ENCODE measurements at regions not wholly inside any gene's neighbourhood (a gene's known extent, or its start where the extent isn't known, plus 50 kb on each side); places are given as distances from the start of the nearest gene placed in this dataset.

DNA sequence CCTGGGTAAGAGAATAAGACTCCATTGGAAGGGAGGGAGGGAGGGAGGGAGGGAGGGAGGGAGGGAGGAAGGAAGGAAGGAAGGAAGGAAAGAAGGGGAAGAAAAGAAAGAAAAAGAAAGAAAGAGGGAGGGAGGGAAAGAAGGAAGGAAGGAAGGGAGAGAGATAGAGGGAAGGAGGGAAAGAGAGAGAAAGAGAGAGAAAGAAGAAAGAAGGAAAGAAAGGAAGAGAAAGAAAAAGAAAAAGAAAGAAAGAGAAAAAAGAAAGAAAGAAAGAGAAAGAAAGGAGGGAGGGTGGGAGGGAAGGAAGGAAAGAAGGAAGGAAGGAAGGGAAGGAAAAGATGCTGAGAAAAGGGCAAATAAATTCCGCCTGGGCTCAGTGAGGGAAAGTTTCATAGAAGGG is 74.7 kb upstream of the IFNAR2 start:
- TF ChIP-seq EZH2phosphoT487 (IDR thresholded peaks at IDR 0.05; ENCODE audit: insufficient read depth, low read depth) (no peak), EZH2 (IDR thresholded peaks at IDR 0.05; ENCODE audit: insufficient read depth, poor library complexity, severe bottlenecking) (no peak)
- Histone ChIP-seq H3F3A (ENCODE audit: insufficient read depth) (no peaks in the 10 kb centered on the region), H3K9me2 (ENCODE audit: insufficient read depth) (no peaks in the 10 kb centered on the region), H2AFZ (no peak overlapping the region), H3K4me2 (ENCODE audit: unreplicated experiment) (no peak overlapping the region), H3K27ac (no peak overlapping the region), H3K36me3 (ENCODE audit: low read depth) (no peaks in the 10 kb centered on the region), H3K9me3 (ENCODE audit: low read depth) (no peaks in the 10 kb centered on the region), H4K20me1 (ENCODE audit: insufficient read depth) (no peaks in the 10 kb centered on the region), H3K4me1 (ENCODE audit: insufficient read depth) (no peaks in the 10 kb centered on the region), H3K4me3 (no peak overlapping the region), H3K79me2 (ENCODE audit: insufficient read depth) (no peaks in the 10 kb centered on the region), H3K27me3 (replicated peaks; ENCODE audit: insufficient read depth) (peaks cover 29% of the 10 kb centered on the region), H3K9ac (no peak overlapping the region)
- WGBS, 2 experiments (ENCODE audit: low coverage in 1 of 2, low lambda C conversion rate in 2 of 2, missing lambda C conversion rate in 2 of 2): 33% methylated on average over 1 of the region's 1 CpG; no CpG with 5 or more reads in 1 of the 2 experiments
- in situ Hi-C loops (cut with MboI): no loop called here
- no peak for DNase-seq

DNA sequence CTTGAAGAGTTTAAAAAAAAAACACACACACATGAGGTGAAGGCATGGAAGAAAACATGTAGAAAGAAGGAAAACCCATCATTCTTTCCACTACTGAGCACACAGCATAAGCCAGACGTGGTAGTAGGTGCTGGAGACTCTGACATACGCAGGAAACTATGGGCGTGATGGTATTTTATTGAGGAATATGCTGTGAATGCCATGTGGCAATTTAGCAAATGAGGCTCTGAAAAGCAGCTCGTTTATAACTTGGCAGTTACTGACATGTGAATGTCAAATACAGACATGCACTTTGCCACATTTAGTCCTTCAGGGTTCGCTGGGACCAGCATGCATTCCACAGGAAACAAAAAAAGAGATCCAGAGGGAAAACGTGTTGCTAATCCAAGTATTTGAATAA is 74.3 kb upstream of the IFNAR2 start:
- H3K4me2 ChIP-seq (ENCODE audit: unreplicated experiment): no peak overlapping the region
- H3K4me3 ChIP-seq: no peak overlapping the region
- peaks cover 29% of the 10 kb centered on the region for H3K27me3 ChIP-seq (replicated peaks; ENCODE audit: insufficient read depth)
- no peaks in the 10 kb centered on the region for H3K4me1 ChIP-seq (ENCODE audit: insufficient read depth)
- 17 to 25% methylated on average over 6 of the region's 6 CpGs for WGBS, 2 experiments (ENCODE audit: low coverage in 1 of 2, low lambda C conversion rate in 2 of 2, missing lambda C conversion rate in 2 of 2)
- no peak overlapping the region for H3K27ac ChIP-seq
- in situ Hi-C loops (cut with MboI): no loop called here
- no peak overlapping the region for H2AFZ ChIP-seq
- no peaks in the 10 kb centered on the region for H3K9me3 ChIP-seq (ENCODE audit: low read depth)
- no peaks in the 10 kb centered on the region for H3K79me2 ChIP-seq (ENCODE audit: insufficient read depth)
- no peaks in the 10 kb centered on the region for H3K9me2 ChIP-seq (ENCODE audit: insufficient read depth)
- H4K20me1 ChIP-seq (ENCODE audit: insufficient read depth): no peaks in the 10 kb centered on the region
- TF ChIP-seq EZH2 (IDR thresholded peaks at IDR 0.05; ENCODE audit: insufficient read depth, poor library complexity, severe bottlenecking) (no peak), EZH2phosphoT487 (IDR thresholded peaks at IDR 0.05; ENCODE audit: insufficient read depth, low read depth) (no peak)
- no peaks in the 10 kb centered on the region for H3K36me3 ChIP-seq (ENCODE audit: low read depth)
- no peaks in the 10 kb centered on the region for H3F3A ChIP-seq (ENCODE audit: insufficient read depth)
- DNase-seq: no peak
- H3K9ac ChIP-seq: no peak overlapping the region

DNA sequence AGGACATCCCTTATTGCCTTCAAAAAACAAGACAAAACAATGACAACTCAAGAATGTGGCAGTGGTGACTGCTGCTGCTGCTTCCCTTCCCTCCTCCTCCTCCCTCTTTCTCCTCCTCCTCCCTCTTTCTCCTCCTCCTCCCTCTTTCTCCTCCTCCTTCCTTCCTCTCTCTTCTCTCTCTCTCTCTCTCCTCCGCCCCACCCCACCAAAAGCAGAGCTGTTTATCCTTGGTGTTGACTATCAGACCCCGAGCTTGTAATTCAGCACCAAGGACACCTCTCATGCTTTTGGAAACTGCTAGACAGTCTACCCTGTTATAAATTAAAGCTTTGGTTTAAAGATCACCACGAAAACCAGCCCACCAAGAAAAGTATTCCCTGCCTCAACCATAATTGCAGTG is 72.4 kb upstream of the IFNAR2 start:
- no peak overlapping the region for H3K4me2 ChIP-seq (ENCODE audit: unreplicated experiment)
- WGBS, 2 experiments (ENCODE audit: low coverage in 1 of 2, low lambda C conversion rate in 2 of 2, missing lambda C conversion rate in 2 of 2): 1 to 3% methylated on average over 3 of the region's 3 CpGs
- no peaks in the 10 kb centered on the region for H3K9me3 ChIP-seq (ENCODE audit: low read depth)
- H4K20me1 ChIP-seq (ENCODE audit: insufficient read depth): no peaks in the 10 kb centered on the region
- H3K4me3 ChIP-seq: no peak overlapping the region
- DNase-seq: peak; percentile 23
- no peaks in the 10 kb centered on the region for H3K9me2 ChIP-seq (ENCODE audit: insufficient read depth)
- no peak overlapping the region for H2AFZ ChIP-seq
- no peaks in the 10 kb centered on the region for H3F3A ChIP-seq (ENCODE audit: insufficient read depth)
- no peaks in the 10 kb centered on the region for H3K79me2 ChIP-seq (ENCODE audit: insufficient read depth)
- TF ChIP-seq EZH2phosphoT487 (IDR thresholded peaks at IDR 0.05; ENCODE audit: insufficient read depth, low read depth) (no peak), EZH2 (IDR thresholded peaks at IDR 0.05; ENCODE audit: insufficient read depth, poor library complexity, severe bottlenecking) (no peak)
- peaks cover 28% of the 10 kb centered on the region for H3K27me3 ChIP-seq (replicated peaks; ENCODE audit: insufficient read depth)
- H3K27ac ChIP-seq: no peak overlapping the region
- no peaks in the 10 kb centered on the region for H3K4me1 ChIP-seq (ENCODE audit: insufficient read depth)
- no peaks in the 10 kb centered on the region for H3K36me3 ChIP-seq (ENCODE audit: low read depth)
- H3K9ac ChIP-seq: no peak overlapping the region
- in situ Hi-C loops (cut with MboI): no loop called here

DNA sequence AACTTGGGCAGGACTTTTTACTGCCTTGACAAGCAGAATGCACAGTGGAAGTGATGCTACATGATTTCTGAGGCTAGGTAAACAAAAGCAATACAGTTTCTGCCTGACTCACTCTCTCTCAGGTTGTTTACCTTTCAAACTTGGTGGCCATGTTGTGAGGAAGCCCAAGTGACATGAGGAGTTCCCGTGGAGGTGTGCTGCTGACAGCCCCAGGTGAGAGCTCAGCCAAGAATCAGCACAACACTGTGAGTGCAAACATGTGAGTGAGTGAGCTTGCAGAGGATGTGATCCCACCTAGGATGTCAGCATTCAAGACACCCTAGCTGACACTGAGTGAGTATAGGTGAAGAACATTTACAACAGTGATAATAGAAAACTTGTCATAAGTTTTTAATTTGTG is 71.1 kb upstream of the IFNAR2 start:
- in situ Hi-C loops (cut with MboI): no loop called here
- Histone ChIP-seq H3K4me2 (ENCODE audit: unreplicated experiment) (no peak overlapping the region), H3K9ac (no peak overlapping the region), H3K9me2 (ENCODE audit: insufficient read depth) (no peaks in the 10 kb centered on the region), H3K9me3 (ENCODE audit: low read depth) (no peaks in the 10 kb centered on the region), H3K4me3 (no peak overlapping the region), H2AFZ (no peak overlapping the region), H3K27ac (no peak overlapping the region), H3K27me3 (replicated peaks; ENCODE audit: insufficient read depth) (peaks cover 29% of the 10 kb centered on the region), H4K20me1 (ENCODE audit: insufficient read depth) (no peaks in the 10 kb centered on the region), H3K79me2 (ENCODE audit: insufficient read depth) (no peaks in the 10 kb centered on the region), H3K4me1 (ENCODE audit: insufficient read depth) (no peaks in the 10 kb centered on the region), H3K36me3 (ENCODE audit: low read depth) (no peaks in the 10 kb centered on the region), H3F3A (ENCODE audit: insufficient read depth) (no peaks in the 10 kb centered on the region)
- WGBS, 2 experiments (ENCODE audit: low coverage in 1 of 2, low lambda C conversion rate in 2 of 2, missing lambda C conversion rate in 2 of 2): 28 to 30% methylated on average over 1 of the region's 1 CpG
- DNase-seq: no peak
- no peak for TF ChIP-seq EZH2 (IDR thresholded peaks at IDR 0.05; ENCODE audit: insufficient read depth, poor library complexity, severe bottlenecking)
- TF ChIP-seq EZH2phosphoT487 (IDR thresholded peaks at IDR 0.05; ENCODE audit: insufficient read depth, low read depth): no peak

DNA sequence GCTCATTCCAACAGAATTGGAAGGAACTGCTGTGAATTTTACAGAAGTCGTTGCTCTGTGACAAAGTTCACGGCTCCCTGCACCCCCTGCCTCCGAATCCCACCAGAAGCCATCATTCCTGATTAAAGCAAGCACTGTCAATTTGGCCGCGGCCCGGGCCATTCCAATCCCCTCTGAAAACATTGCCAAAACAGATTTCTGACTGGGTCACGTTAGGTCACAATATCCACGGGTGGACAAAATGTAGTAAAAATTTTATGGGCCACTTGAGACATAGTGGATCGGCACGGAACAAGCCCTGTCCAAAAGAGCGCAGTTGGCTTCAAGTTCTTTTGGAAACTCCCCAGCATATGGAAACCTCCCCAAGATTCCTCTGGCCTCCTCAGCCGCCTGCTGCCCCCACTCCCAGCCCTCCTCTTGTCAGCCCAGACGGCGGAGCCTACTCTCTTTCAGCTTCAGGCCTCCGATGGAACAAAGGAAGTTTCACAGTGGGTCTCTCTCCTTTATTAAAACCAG is 67.2 kb upstream of the IFNAR2 start:
- H2AFZ ChIP-seq: no peak overlapping the region
- no peak overlapping the region for H3K4me2 ChIP-seq (ENCODE audit: unreplicated experiment)
- DNase-seq: no peak
- H3K4me3 ChIP-seq: no peak overlapping the region
- no peak overlapping the region for H3K27ac ChIP-seq
- no peak overlapping the region for H3K9ac ChIP-seq
- H3K36me3 ChIP-seq (ENCODE audit: low read depth): no peaks in the 10 kb centered on the region
- no peaks in the 10 kb centered on the region for H3K9me3 ChIP-seq (ENCODE audit: low read depth)
- no peaks in the 10 kb centered on the region for H3K4me1 ChIP-seq (ENCODE audit: insufficient read depth)
- in situ Hi-C loops (cut with MboI): no loop called here
- WGBS, 2 experiments (ENCODE audit: low coverage in 1 of 2, low lambda C conversion rate in 2 of 2, missing lambda C conversion rate in 2 of 2): 17% methylated on average over 15 of the region's 15 CpGs
- no peaks in the 10 kb centered on the region for H3F3A ChIP-seq (ENCODE audit: insufficient read depth)
- TF ChIP-seq EZH2 (IDR thresholded peaks at IDR 0.05; ENCODE audit: insufficient read depth, poor library complexity, severe bottlenecking) (no peak), EZH2phosphoT487 (IDR thresholded peaks at IDR 0.05; ENCODE audit: insufficient read depth, low read depth) (no peak)
- peaks cover 36% of the 10 kb centered on the region for H3K27me3 ChIP-seq (replicated peaks; ENCODE audit: insufficient read depth)
- no peaks in the 10 kb centered on the region for H3K79me2 ChIP-seq (ENCODE audit: insufficient read depth)
- no peaks in the 10 kb centered on the region for H4K20me1 ChIP-seq (ENCODE audit: insufficient read depth)
- H3K9me2 ChIP-seq (ENCODE audit: insufficient read depth): no peaks in the 10 kb centered on the region
